Neural cell (in vitro differentiated cells): ENCODE measurements at regions not wholly inside any gene's neighbourhood (a gene's known extent, or its start where the extent isn't known, plus 50 kb on each side); places are given as distances from the start of the nearest gene placed in this dataset.
"Not testable (repeated sequence)": the region's sequence is repeated elsewhere in the genome, so short reads cannot be mapped to it uniquely, and the experiment has no call there.

Experiments used
- H2AFZ ChIP-seq: fragments of 200-600, 300-800 bp; sonication (generic), shearing (Covaris generic); 2 replicates; pipeline ENCODE4 v1.6.0; 2014; ENCODE audit warnings: low read depth, mild to moderate bottlenecking, antibody characterized with exemption, low read length, moderate library complexity
- H3F3A ChIP-seq: fragments of 200-600 bp; shearing (Covaris generic); 2 replicates; pipeline ENCODE4 v1.6.1; 2016; ENCODE audit warnings: mild to moderate bottlenecking, moderate library complexity, mixed read lengths, antibody characterized with exemption, low read length; ENCODE audit not compliant: insufficient read depth, poor library complexity, severe bottlenecking
- H3K27ac ChIP-seq: fragments of 200-600, 300-800 bp; sonication (generic), shearing (Covaris generic); 2 replicates; pipeline ENCODE4 v1.5.1; 2014; ENCODE audit warnings: mild to moderate bottlenecking, low read length, moderate library complexity
- H3K27me3 ChIP-seq: fragments of 300-800, 200-600 bp; sonication (generic), shearing (Covaris generic); 2 replicates; pipeline ENCODE4 v1.6.0; 2014; ENCODE audit warnings: mild to moderate bottlenecking, low read depth, low read length, moderate library complexity; ENCODE audit not compliant: insufficient read depth
- H3K36me3 ChIP-seq: fragments of 300-800, 200-600 bp; sonication (generic), shearing (Covaris generic); 2 replicates; pipeline ENCODE4 v1.5.1; 2014; ENCODE audit warnings: mild to moderate bottlenecking, antibody characterized with exemption, low read length, moderate library complexity; ENCODE audit not compliant: insufficient read depth
- H3K4me2 ChIP-seq: fragments of 300-800, 200-600 bp; sonication (generic), shearing (Covaris generic); 2 replicates; pipeline ENCODE4 v1.6.0; 2014; ENCODE audit warnings: mild to moderate bottlenecking, low read length
- H3K4me3 ChIP-seq: fragments of 300-800, 200-600 bp; sonication (generic), shearing (Covaris generic); 2 replicates; pipeline ENCODE4 v1.5.1; 2014; ENCODE audit warnings: mild to moderate bottlenecking, low read length, moderate library complexity
- H3K79me2 ChIP-seq: fragments of 200-600 bp; shearing (Covaris generic); replicated peaks from 2 replicates; pipeline ENCODE4 v1.6.0; 2014; ENCODE audit warnings: mild to moderate bottlenecking, low read length, moderate library complexity; ENCODE audit not compliant: insufficient read depth
- H3K9ac ChIP-seq: fragments of 300-800, 200-600 bp; sonication (generic), shearing (Covaris generic); 2 replicates; pipeline ENCODE4 v1.6.1; 2016; ENCODE audit warnings: mild to moderate bottlenecking, low read length, mixed read lengths
- H3K9me2 ChIP-seq: fragments of 200-600 bp; shearing (Covaris generic); 2 replicates; pipeline ENCODE4 v1.6.1; 2016; ENCODE audit warnings: mild to moderate bottlenecking, low read length, mixed read lengths; ENCODE audit not compliant: insufficient read depth
- H3K9me3 ChIP-seq: fragments of 200-600, 300-800 bp; sonication (generic), shearing (Covaris generic); 2 replicates; pipeline ENCODE4 v1.6.1; 2016; ENCODE audit warnings: mild to moderate bottlenecking, mixed run types, low read length, moderate library complexity, mixed read lengths
- H4K20me1 ChIP-seq: fragments of 200-600 bp; shearing (Covaris generic); 2 replicates; pipeline ENCODE4 v1.6.1; 2016; ENCODE audit warnings: mild to moderate bottlenecking, mixed run types; ENCODE audit not compliant: insufficient read depth

- H3K79me2 ChIP-seq, H3K36me3 ChIP-seq, H3K4me3 ChIP-seq, H3F3A ChIP-seq, H3K9me3 ChIP-seq, H3K9me2 ChIP-seq, H3K9ac ChIP-seq, H3K4me2 ChIP-seq, H3K27me3 ChIP-seq, H4K20me1 ChIP-seq, H2AFZ ChIP-seq, H3K27ac ChIP-seq: not testable (repeated sequence)
Observed at GRCh38 chr9:65566018-65566417, 109.7 kb upstream of the ZNG1E start.

DNA sequence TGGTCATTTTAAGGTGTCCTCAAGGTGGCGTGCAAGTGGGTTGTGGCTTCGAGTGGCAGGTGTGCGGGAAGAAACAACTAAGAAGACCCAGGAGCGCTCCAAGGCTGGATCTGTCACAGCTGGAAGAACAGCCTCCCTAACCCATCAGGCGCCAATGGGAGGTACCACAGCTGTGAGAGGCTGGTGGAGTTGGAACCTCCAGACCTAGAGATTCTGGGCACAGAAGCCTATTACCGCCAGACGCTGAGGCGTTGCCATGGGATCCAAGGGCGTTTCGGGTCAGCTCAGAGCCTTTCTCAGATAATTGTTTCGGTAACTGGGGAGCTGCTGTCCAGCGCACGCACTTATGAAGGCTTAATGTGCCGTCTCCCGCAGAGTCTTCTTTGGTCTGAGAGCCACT, 156.7 kb upstream of the ZNG1E start:
- H3K9me3 ChIP-seq, H3K27ac ChIP-seq, H3K27me3 ChIP-seq, H3F3A ChIP-seq, H3K36me3 ChIP-seq, H3K79me2 ChIP-seq, H3K4me3 ChIP-seq, H3K4me2 ChIP-seq, H3K9me2 ChIP-seq, H2AFZ ChIP-seq, H3K9ac ChIP-seq, H4K20me1 ChIP-seq: not testable (repeated sequence)

DNA sequence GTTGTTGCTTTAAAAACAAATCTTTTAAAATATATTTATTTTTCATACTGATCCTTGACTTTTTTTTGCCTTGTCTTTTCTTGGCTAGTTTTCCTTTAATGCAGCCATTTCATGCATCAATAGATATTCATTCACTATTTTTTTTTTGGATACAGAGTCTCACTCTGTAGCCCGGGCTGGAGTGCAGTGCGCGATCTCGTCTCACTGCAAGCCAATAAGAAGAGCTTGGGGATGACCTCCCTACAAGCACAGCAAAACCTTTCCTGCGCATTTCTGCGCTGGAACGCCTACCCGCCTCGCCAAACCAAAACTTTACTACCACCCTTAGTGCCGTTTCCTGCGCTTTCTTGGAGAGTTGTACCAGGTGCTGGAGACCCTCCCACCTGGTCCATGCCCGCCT, 161.3 kb upstream of the ZNG1E start:
- H4K20me1 ChIP-seq, H2AFZ ChIP-seq, H3F3A ChIP-seq, H3K27me3 ChIP-seq, H3K4me3 ChIP-seq, H3K36me3 ChIP-seq, H3K9ac ChIP-seq, H3K9me3 ChIP-seq, H3K4me2 ChIP-seq, H3K79me2 ChIP-seq, H3K9me2 ChIP-seq, H3K27ac ChIP-seq: not testable (repeated sequence)

DNA sequence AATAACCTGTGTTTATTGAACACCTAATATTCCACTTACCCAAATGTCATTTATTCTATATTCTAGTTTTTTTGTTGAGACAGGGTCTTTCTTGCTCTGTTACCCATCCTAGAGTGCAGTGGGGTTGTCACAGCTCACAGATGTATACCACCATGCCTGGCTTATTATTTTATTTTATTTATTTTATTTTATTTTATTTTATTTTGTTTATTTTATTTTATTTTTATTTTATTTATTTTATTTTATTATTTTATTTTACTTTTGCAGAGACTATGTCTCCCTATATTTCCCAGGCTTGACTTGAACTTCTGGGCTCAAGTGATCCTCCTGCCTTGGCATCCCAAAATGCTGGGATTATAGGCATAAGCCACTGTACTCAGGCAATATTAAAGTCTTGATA, 167.8 kb upstream of the ZNG1E start:
- H3K9me3 ChIP-seq, H3K27ac ChIP-seq, H3K36me3 ChIP-seq, H2AFZ ChIP-seq, H3K9ac ChIP-seq, H3K79me2 ChIP-seq, H3K9me2 ChIP-seq, H3K4me3 ChIP-seq, H3K27me3 ChIP-seq, H3K4me2 ChIP-seq, H3F3A ChIP-seq, H4K20me1 ChIP-seq: not testable (repeated sequence)

- H3K4me3 ChIP-seq, H3K9me2 ChIP-seq, H3K4me2 ChIP-seq, H3K27me3 ChIP-seq, H3F3A ChIP-seq, H4K20me1 ChIP-seq, H3K9me3 ChIP-seq, H2AFZ ChIP-seq, H3K9ac ChIP-seq, H3K79me2 ChIP-seq, H3K27ac ChIP-seq, H3K36me3 ChIP-seq: not testable (repeated sequence)
Observed at GRCh38 chr9:65504686-65505085, 171.0 kb upstream of the ZNG1E start.

GRCh38 chr9:65503696-65504095, 172.0 kb upstream of the ZNG1E start:
- H4K20me1 ChIP-seq, H3K27me3 ChIP-seq, H3K4me2 ChIP-seq, H3K9me2 ChIP-seq, H3K79me2 ChIP-seq, H3F3A ChIP-seq, H2AFZ ChIP-seq, H3K4me3 ChIP-seq, H3K9ac ChIP-seq, H3K27ac ChIP-seq, H3K36me3 ChIP-seq, H3K9me3 ChIP-seq: not testable (repeated sequence)

DNA sequence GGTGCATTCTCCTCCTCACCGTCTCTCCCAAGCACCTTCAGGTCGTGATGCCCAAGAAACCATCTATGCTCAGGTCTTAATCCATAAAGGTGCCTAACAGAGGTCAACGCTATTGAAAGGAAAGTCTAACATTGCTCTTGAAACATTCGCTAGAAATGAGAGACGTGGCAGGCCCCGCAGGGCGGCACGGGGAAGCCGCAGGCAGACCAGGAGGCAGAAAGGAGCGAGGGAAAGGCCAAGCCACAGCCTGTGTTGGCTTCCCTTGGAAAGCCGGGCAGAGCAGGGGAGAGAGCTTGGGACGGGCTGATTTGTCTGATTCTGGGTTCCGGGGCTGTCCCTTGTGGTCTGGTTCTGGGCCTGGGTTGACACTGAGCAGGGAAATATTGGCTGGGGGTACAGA, 192.8 kb upstream of the ZNG1E start:
- not testable (repeated sequence) for H3K27ac ChIP-seq

DNA sequence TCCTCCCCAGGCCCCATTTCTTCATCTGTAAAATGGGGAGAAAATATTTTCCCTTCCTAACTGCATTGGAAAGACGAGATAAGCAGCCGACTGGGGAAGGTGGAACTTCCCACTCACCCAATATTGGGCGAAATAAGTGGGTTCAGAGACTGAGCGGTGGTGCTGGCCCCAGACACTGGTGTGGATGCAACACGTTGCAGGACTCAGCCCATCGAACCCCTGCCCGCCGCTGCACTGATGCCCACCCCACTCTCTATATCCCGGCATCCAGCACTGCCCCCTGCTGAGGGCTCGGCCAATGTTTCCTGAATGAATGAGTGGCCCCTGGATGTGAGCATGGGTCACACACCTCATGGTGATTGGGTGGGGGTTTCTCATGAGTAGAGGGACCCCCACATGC, 194.4 kb upstream of the ZNG1E start:
- not testable (repeated sequence) for H4K20me1 ChIP-seq, H3K4me3 ChIP-seq, H3K4me2 ChIP-seq, H3K9me2 ChIP-seq, H3K36me3 ChIP-seq, H3K27me3 ChIP-seq, H3K27ac ChIP-seq, H3K79me2 ChIP-seq, H2AFZ ChIP-seq, H3K9ac ChIP-seq, H3F3A ChIP-seq, H3K9me3 ChIP-seq

More for the DNA sequence above, 192.8 kb upstream of the ZNG1E start:
- H3K4me3 ChIP-seq, H3K36me3 ChIP-seq, H3F3A ChIP-seq, H3K9ac ChIP-seq, H3K27me3 ChIP-seq, H2AFZ ChIP-seq, H3K9me3 ChIP-seq, H3K4me2 ChIP-seq, H3K79me2 ChIP-seq, H3K9me2 ChIP-seq, H4K20me1 ChIP-seq: not testable (repeated sequence)
